ENCODE measurements at regions not wholly inside any gene's neighbourhood (a gene's known extent, or its start where the extent isn't known, plus 50 kb on each side); places are given as distances from the start of the nearest gene placed in this dataset.

DNA sequence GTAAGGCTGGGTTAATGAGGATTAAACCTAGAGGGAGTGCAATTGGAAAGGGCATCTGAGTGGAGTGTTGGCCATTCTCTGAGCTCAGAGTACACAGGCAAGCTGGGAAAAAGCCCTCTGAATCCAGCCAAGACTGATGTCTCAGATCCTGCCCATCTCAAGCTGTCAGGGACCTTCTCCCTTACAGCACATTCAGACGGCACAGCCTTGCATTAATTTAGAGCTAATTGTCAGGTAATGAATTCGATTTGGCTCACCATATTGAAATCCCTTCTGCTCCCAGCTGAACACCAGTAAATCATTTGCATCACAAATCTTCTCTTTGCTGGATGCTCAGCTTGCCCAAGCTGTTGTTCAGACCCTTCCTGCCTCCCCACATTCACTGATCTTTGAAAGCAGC is 399.3 kb upstream of the PODXL start:
- Histone ChIP-seq H3K27me3 (peaks cover 0 to 17% (median 0%) of the 10 kb centered on the region in 7 donors), H3K4me3 (no peak overlapping the region), H3K4me1 (peaks cover 0 to 12% (median 0%) of the 10 kb centered on the region in 9 donors), H3K27ac (no peak overlapping the region), H3K36me3 (no peaks in the 10 kb centered on the region), H3K9me3 (peaks cover 0 to 14% (median 0%) of the 10 kb centered on the region in 11 donors)
- intact Hi-C loops (cut with DNase I): no loop called here
- no peak for DNase-seq
- 56 to 66% methylated on average over 2 of the region's 2 CpGs for WGBS, 2 donors
- TF ChIP-seq, protein P1, sequence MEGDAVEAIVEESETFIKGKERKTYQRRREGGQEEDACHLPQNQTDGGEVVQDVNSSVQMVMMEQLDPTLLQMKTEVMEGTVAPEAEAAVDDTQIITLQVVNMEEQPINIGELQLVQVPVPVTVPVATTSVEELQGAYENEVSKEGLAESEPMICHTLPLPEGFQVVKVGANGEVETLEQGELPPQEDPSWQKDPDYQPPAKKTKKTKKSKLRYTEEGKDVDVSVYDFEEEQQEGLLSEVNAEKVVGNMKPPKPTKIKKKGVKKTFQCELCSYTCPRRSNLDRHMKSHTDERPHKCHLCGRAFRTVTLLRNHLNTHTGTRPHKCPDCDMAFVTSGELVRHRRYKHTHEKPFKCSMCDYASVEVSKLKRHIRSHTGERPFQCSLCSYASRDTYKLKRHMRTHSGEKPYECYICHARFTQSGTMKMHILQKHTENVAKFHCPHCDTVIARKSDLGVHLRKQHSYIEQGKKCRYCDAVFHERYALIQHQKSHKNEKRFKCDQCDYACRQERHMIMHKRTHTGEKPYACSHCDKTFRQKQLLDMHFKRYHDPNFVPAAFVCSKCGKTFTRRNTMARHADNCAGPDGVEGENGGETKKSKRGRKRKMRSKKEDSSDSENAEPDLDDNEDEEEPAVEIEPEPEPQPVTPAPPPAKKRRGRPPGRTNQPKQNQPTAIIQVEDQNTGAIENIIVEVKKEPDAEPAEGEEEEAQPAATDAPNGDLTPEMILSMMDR (IDR thresholded peaks at IDR 0.05): no peak
- no peak for ATAC-seq

DNA sequence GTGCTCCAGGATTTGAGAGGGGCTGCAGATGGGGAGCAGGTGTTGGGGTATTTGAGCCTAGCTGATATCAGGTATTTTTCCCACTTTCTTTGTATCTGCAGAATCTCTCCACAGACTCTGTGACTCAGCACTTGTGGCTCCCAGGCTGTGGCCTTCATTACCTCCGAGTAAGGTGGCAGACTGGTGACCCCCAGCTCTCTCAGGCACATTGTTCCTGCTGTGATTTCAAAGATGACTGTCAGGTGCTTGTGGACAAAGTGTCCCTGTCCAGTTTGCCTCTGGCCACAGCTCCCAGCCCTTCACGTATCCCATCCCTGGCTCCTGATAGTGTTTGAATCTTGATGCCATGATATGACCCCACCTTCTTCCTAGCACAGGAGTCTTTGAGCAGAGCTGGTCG is 396.8 kb upstream of the PODXL start:
- peaks cover 0 to 14% (median 0%) of the 10 kb centered on the region in 11 donors for H3K9me3 ChIP-seq
- no peaks in the 10 kb centered on the region for H3K36me3 ChIP-seq
- TF ChIP-seq, protein P1 (IDR thresholded peaks at IDR 0.05): no peak
- no peak overlapping the region for H3K4me3 ChIP-seq
- H3K27ac ChIP-seq: no peak overlapping the region
- peaks cover 0 to 8% (median 2%) of the 10 kb centered on the region in 9 donors for H3K4me1 ChIP-seq
- H3K27me3 ChIP-seq: peaks cover 0 to 24% (median 0%) of the 10 kb centered on the region in 7 donors
- no peak for DNase-seq
- WGBS, 2 donors: 75 to 84% methylated on average over 3 of the region's 3 CpGs
- no peak for ATAC-seq
- intact Hi-C loops (cut with DNase I): no loop called here

DNA sequence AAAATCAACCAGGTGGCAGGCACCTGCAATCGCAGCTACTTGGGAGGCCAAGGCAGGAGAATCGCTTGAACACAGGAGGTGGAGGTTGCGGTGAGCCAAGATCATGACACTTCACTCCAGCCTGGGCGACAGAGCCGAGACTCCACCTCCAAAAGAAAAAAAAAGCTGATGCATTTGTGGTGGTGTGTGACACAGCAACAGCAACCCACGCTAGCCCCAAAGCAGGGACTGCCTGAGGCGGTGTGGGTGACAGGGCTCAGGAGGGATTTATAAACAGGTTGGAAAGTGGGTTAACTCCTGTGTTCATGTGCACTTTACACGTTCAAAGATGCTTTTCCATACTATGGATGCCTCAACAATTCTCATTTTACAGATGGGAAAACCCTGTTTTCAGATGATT is 395.9 kb upstream of the PODXL start:
- Histone ChIP-seq H3K4me3 (no peak overlapping the region), H3K9me3 (peaks cover 0 to 14% (median 0%) of the 10 kb centered on the region in 11 donors), H3K36me3 (no peaks in the 10 kb centered on the region), H3K4me1 (peaks cover 0 to 10% (median 2%) of the 10 kb centered on the region in 9 donors), H3K27ac (no peak overlapping the region), H3K27me3 (peaks cover 0 to 27% (median 0%) of the 10 kb centered on the region in 7 donors)
- TF ChIP-seq, protein P1 (IDR thresholded peaks at IDR 0.05): no peak
- ATAC-seq: no peak
- intact Hi-C loops (cut with DNase I): no loop called here
- no peak for DNase-seq
- 89 to 93% methylated on average over 8 of the region's 8 CpGs for WGBS, 2 donors

DNA sequence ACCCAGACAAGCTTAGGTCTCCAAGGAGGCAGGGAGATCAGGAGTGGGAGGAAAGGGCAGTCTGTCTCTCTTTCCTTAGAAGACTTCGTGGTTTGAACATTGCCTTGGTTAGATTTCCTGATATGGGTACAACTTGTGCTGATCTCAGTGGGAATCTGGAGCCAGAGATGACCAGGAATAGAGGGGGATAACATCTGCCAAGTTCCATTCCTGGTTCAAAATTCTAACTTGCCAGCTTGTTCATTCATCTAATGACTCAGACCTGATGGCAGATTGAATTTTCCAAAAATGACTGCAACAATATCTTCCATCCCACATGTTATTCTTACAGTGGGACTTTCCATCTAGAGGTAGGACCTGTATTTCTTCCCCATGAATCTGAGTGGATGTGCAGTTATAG is 394.3 kb upstream of the PODXL start:
- intact Hi-C loops (cut with DNase I): no loop called here

More for the DNA sequence above, 394.3 kb upstream of the PODXL start:
- peaks cover 0 to 33% (median 9%) of the 10 kb centered on the region in 7 donors for H3K27me3 ChIP-seq
- TF ChIP-seq, protein P1 (IDR thresholded peaks at IDR 0.05): no peak
- 43 to 72% methylated on average over 1 of the region's 1 CpG for WGBS, 2 donors
- ATAC-seq (no peak), DNase-seq (no peak)
- peaks cover 0 to 9% (median 0%) of the 10 kb centered on the region in 11 donors for H3K9me3 ChIP-seq
- no peaks in the 10 kb centered on the region for H3K36me3 ChIP-seq
- H3K27ac ChIP-seq: no peak overlapping the region
- H3K4me3 ChIP-seq: no peak overlapping the region
- peaks cover 0 to 11% (median 2%) of the 10 kb centered on the region in 9 donors for H3K4me1 ChIP-seq
